Ovary (tissue), 3 donors: ENCODE measurements at regions not wholly inside any gene's neighbourhood (a gene's known extent, or its start where the extent isn't known, plus 50 kb on each side); places are given as distances from the start of the nearest gene placed in this dataset.

Experiments used
- CTCF ChIP-seq, 3 donors: fragments of 450-650 bp in 2 of 3; fragments of 200-600 bp in 1 of 3; IDR thresholded peaks; one replicate each; pipeline versions ENCODE4 v1.5.1 to v1.8.0; 2016 to 2022; ENCODE audit warnings: antibody characterized with exemption in 3 of 3, mild to moderate bottlenecking in 1 of 3
- EP300 ChIP-seq: sonication (generic); formaldehyde crosslinking; IDR thresholded peaks from one replicate; pipeline ENCODE4 v1.6.1; 2017; ENCODE audit warnings: antibody characterized with exemption
- donor health status: DM: no; HTN: no; CAD: no.

- TF ChIP-seq CTCF (IDR thresholded peaks at IDR 0.05) (no peak), EP300 (no peak)
Measured at GRCh38 chrX:128310912-128311311, 258.7 kb upstream of the ACTRT1 start.
